ENCODE measurements at regions not wholly inside any gene's neighbourhood (a gene's known extent, or its start where the extent isn't known, plus 50 kb on each side); places are given as distances from the start of the nearest gene placed in this dataset.

DNA sequence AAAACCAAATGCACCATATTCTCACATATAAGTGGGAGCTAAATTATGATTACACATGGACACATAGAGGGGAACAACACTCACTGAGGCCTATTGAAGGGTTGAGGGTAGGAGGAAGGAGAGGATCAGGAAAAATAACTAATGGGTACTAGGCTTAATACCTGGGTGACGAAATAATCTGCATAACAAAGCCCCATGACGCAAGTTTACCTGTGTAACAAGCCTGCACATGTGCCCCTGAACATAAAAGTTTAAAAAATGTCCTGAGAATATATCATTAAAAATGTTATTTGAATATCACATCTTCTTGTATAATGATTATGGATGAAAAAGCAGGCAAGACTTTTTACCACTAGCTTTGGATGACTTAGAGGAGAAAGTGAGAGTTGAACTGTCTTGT is 138.0 kb upstream of the NOVA1 start:
- Histone ChIP-seq H3K36me3 (ENCODE audit: insufficient read depth, insufficient read length, low read length) (no peaks in the 10 kb centered on the region), H3K9me3 (ENCODE audit: insufficient read depth, low read length) (no peaks in the 10 kb centered on the region), H3K4me1 (ENCODE audit: insufficient read depth, insufficient read length) (no peaks in the 10 kb centered on the region), H3K4me3 (ENCODE audit: insufficient read length, low read depth) (no peak overlapping the region), H3K9ac (ENCODE audit: insufficient read length, low read depth) (no peak overlapping the region), H3K27me3 (ENCODE audit: insufficient read depth, insufficient read length) (no peaks in the 10 kb centered on the region)
- no peak for DNase-seq (ENCODE audit: low read depth, low spot score)
- TF ChIP-seq SUZ12 (IDR thresholded peaks at IDR 0.05; ENCODE audit: extremely low read depth, insufficient read depth, insufficient read length) (no peak), ZNF274 (IDR thresholded peaks at IDR 0.05; ENCODE audit: low read depth, low read length) (no peak), YY1 (IDR thresholded peaks at IDR 0.05; ENCODE audit: insufficient read depth, insufficient read length) (no peak)

DNA sequence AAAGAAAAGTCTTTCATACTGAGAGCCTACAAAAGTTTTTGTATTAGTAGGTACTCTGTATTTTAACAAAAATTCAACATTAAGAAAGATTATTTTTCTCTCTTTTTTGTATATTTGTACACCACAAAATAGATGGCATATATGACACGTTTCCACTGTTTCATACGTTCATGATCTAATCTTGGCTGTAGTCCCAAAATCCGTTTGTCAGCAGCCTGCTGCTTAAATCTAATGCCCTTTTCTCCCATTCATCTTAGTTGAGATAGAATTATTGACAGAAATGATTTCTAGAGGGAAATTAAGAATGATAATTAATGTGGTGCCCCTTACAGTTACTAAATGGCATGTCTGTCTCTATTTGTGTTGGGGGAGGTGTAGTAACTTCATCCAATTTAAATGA is 140.7 kb upstream of the NOVA1 start:
- no peaks in the 10 kb centered on the region for H3K9me3 ChIP-seq (ENCODE audit: insufficient read depth, low read length)
- H3K4me1 ChIP-seq (ENCODE audit: insufficient read depth, insufficient read length): no peaks in the 10 kb centered on the region
- no peaks in the 10 kb centered on the region for H3K27me3 ChIP-seq (ENCODE audit: insufficient read depth, insufficient read length)
- no peak for TF ChIP-seq ZNF274 (IDR thresholded peaks at IDR 0.05; ENCODE audit: low read depth, low read length)
- no peak for TF ChIP-seq YY1 (IDR thresholded peaks at IDR 0.05; ENCODE audit: insufficient read depth, insufficient read length)
- H3K9ac ChIP-seq (ENCODE audit: insufficient read length, low read depth): no peak overlapping the region
- H3K4me3 ChIP-seq (ENCODE audit: insufficient read length, low read depth): no peak overlapping the region
- DNase-seq (ENCODE audit: low read depth, low spot score): no peak
- no peaks in the 10 kb centered on the region for H3K36me3 ChIP-seq (ENCODE audit: insufficient read depth, insufficient read length, low read length)

DNA sequence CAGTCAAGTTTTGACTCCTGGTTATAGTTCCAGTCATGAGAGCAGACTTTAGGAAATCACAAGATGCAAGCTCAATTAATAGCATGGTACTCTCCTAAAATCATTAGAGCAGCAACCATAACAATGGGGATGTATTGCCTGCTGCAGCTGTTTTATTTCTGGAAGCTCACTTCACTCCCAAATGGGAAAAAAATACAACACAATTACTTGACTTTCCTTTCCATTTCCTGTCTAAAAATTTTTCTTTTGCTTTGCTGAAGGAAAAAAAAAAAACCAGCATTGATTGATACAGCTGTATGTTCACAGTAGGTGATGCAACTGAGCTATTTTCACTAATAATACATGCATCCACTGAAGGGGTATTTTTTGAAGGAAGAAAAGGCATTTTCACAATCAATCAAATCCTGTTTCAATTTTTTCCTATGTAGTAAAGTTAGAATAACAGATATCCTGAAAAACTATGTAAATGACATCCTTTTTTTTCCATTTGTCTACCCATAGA is 143.9 kb upstream of the NOVA1 start:
- Histone ChIP-seq H3K9me3 (ENCODE audit: insufficient read depth, low read length) (no peaks in the 10 kb centered on the region), H3K4me3 (ENCODE audit: insufficient read length, low read depth) (no peak overlapping the region), H3K4me1 (ENCODE audit: insufficient read depth, insufficient read length) (no peaks in the 10 kb centered on the region), H3K9ac (ENCODE audit: insufficient read length, low read depth) (no peak overlapping the region), H3K36me3 (ENCODE audit: insufficient read depth, insufficient read length, low read length) (no peaks in the 10 kb centered on the region), H3K27me3 (ENCODE audit: insufficient read depth, insufficient read length) (no peaks in the 10 kb centered on the region)
- TF ChIP-seq SUZ12 (IDR thresholded peaks at IDR 0.05; ENCODE audit: extremely low read depth, insufficient read depth, insufficient read length) (no peak), YY1 (IDR thresholded peaks at IDR 0.05; ENCODE audit: insufficient read depth, insufficient read length) (no peak), ZNF274 (IDR thresholded peaks at IDR 0.05; ENCODE audit: low read depth, low read length) (no peak)
- no peak for DNase-seq (ENCODE audit: low read depth, low spot score)

DNA sequence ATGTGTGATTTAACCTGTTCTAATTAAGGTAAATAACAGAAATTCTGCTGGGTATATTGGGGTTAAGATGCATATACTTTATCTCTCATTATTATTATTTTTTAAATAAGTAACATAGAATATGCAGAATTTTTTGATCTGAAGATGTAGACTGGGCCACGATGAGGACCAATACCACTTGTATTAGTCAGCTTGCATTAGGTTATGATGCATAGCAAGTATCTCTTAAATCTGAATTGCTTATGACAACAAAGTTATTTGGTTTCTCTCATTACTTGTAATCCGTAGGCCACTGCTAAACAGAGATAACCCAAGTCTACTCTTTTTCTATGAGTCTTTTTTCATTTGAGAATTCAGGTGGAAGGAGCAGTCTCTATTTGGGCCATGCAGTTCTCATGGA is 145.5 kb upstream of the NOVA1 start:
- no peaks in the 10 kb centered on the region for H3K4me1 ChIP-seq (ENCODE audit: insufficient read depth, insufficient read length)
- H3K4me3 ChIP-seq (ENCODE audit: insufficient read length, low read depth): no peak overlapping the region
- TF ChIP-seq ZNF274 (IDR thresholded peaks at IDR 0.05; ENCODE audit: low read depth, low read length) (no peak), YY1 (IDR thresholded peaks at IDR 0.05; ENCODE audit: insufficient read depth, insufficient read length) (no peak), SUZ12 (IDR thresholded peaks at IDR 0.05; ENCODE audit: extremely low read depth, insufficient read depth, insufficient read length) (no peak)
- DNase-seq (ENCODE audit: low read depth, low spot score): no peak
- no peaks in the 10 kb centered on the region for H3K27me3 ChIP-seq (ENCODE audit: insufficient read depth, insufficient read length)
- no peaks in the 10 kb centered on the region for H3K36me3 ChIP-seq (ENCODE audit: insufficient read depth, insufficient read length, low read length)
- no peaks in the 10 kb centered on the region for H3K9me3 ChIP-seq (ENCODE audit: insufficient read depth, low read length)
- no peak overlapping the region for H3K9ac ChIP-seq (ENCODE audit: insufficient read length, low read depth)

DNA sequence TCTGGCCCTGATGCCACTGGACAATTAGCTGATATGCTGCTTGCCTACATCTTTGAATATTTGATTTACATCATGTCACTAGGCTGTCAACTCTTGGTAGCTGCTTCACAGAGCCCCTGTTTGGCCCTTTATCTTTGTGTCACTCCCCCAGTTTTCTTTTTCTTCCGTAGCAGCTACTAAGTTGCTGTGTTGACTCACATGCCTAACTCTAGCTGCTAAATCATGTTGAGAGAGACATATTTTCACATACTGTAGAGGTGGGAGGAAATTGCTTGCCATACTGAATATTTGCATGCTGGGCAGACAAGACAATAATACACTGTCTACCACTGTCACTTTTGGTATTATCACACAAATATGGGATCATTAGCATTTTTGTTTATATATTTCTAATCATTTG is 147.1 kb upstream of the NOVA1 start:
- no peaks in the 10 kb centered on the region for H3K36me3 ChIP-seq (ENCODE audit: insufficient read depth, insufficient read length, low read length)
- no peak for TF ChIP-seq ZNF274 (IDR thresholded peaks at IDR 0.05; ENCODE audit: low read depth, low read length)
- no peak for TF ChIP-seq SUZ12 (IDR thresholded peaks at IDR 0.05; ENCODE audit: extremely low read depth, insufficient read depth, insufficient read length)
- TF ChIP-seq YY1 (IDR thresholded peaks at IDR 0.05; ENCODE audit: insufficient read depth, insufficient read length): no peak
- no peak overlapping the region for H3K9ac ChIP-seq (ENCODE audit: insufficient read length, low read depth)
- no peak overlapping the region for H3K4me3 ChIP-seq (ENCODE audit: insufficient read length, low read depth)
- H3K4me1 ChIP-seq (ENCODE audit: insufficient read depth, insufficient read length): no peaks in the 10 kb centered on the region
- H3K9me3 ChIP-seq (ENCODE audit: insufficient read depth, low read length): no peaks in the 10 kb centered on the region
- no peak for DNase-seq (ENCODE audit: low read depth, low spot score)
- H3K27me3 ChIP-seq (ENCODE audit: insufficient read depth, insufficient read length): no peaks in the 10 kb centered on the region

DNA sequence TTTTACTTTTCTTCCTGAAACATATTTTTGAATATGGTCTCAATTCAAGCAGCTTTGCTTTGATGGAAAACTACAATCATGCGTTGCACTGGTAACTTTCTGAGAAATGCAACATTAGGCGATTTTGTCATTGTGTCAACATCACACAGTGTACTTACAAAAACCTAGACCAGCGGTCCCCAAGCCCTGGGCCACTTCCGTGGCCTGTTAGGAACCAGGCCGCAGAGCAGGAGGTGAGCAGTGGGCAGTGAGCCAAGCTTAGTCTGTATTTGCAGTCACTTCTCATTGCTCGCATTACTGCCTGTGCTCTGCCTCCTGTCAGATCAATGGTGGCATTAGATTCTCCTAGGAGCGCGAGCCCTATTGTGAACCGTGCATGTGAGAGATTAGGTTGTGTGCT is 163.7 kb upstream of the NOVA1 start:
- TF ChIP-seq ZNF274 (IDR thresholded peaks at IDR 0.05; ENCODE audit: low read depth, low read length) (no peak), YY1 (IDR thresholded peaks at IDR 0.05; ENCODE audit: insufficient read depth, insufficient read length) (no peak), SUZ12 (IDR thresholded peaks at IDR 0.05; ENCODE audit: extremely low read depth, insufficient read depth, insufficient read length) (no peak)
- no peak overlapping the region for H3K9ac ChIP-seq (ENCODE audit: insufficient read length, low read depth)
- no peak for DNase-seq (ENCODE audit: low read depth, low spot score)
- no peaks in the 10 kb centered on the region for H3K27me3 ChIP-seq (ENCODE audit: insufficient read depth, insufficient read length)
- no peaks in the 10 kb centered on the region for H3K4me1 ChIP-seq (ENCODE audit: insufficient read depth, insufficient read length)
- no peak overlapping the region for H3K4me3 ChIP-seq (ENCODE audit: insufficient read length, low read depth)
- no peaks in the 10 kb centered on the region for H3K36me3 ChIP-seq (ENCODE audit: insufficient read depth, insufficient read length, low read length)
- no peaks in the 10 kb centered on the region for H3K9me3 ChIP-seq (ENCODE audit: insufficient read depth, low read length)

DNA sequence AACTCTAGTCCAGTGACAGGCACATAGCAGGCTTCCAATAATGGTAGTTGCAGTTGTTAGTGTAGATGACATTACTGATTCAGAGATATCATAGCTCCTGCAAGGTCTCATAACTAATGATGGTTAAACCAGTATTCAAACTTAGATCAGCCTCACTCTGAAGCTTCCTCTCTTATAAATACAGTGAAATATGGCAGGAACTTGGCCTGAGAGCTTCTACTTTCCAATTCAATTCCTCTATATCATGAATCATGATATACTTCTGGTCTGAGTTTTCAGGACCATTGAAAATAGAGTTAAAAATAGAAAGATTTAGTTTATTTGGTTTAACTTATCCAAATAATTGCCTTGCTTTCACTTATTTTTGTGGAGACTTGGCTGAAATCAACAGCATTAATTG is 167.5 kb upstream of the NOVA1 start:
- no peaks in the 10 kb centered on the region for H3K9me3 ChIP-seq (ENCODE audit: insufficient read depth, low read length)
- TF ChIP-seq ZNF274 (IDR thresholded peaks at IDR 0.05; ENCODE audit: low read depth, low read length) (no peak), YY1 (IDR thresholded peaks at IDR 0.05; ENCODE audit: insufficient read depth, insufficient read length) (no peak), SUZ12 (IDR thresholded peaks at IDR 0.05; ENCODE audit: extremely low read depth, insufficient read depth, insufficient read length) (no peak)
- H3K27me3 ChIP-seq (ENCODE audit: insufficient read depth, insufficient read length): no peaks in the 10 kb centered on the region
- no peak overlapping the region for H3K4me3 ChIP-seq (ENCODE audit: insufficient read length, low read depth)
- no peaks in the 10 kb centered on the region for H3K36me3 ChIP-seq (ENCODE audit: insufficient read depth, insufficient read length, low read length)
- H3K4me1 ChIP-seq (ENCODE audit: insufficient read depth, insufficient read length): no peaks in the 10 kb centered on the region
- DNase-seq (ENCODE audit: low read depth, low spot score): no peak
- no peak overlapping the region for H3K9ac ChIP-seq (ENCODE audit: insufficient read length, low read depth)
